ENCODE measurements at regions not wholly inside any gene's neighbourhood (a gene's known extent, or its start where the extent isn't known, plus 50 kb on each side); places are given as distances from the start of the nearest gene placed in this dataset.

DNA sequence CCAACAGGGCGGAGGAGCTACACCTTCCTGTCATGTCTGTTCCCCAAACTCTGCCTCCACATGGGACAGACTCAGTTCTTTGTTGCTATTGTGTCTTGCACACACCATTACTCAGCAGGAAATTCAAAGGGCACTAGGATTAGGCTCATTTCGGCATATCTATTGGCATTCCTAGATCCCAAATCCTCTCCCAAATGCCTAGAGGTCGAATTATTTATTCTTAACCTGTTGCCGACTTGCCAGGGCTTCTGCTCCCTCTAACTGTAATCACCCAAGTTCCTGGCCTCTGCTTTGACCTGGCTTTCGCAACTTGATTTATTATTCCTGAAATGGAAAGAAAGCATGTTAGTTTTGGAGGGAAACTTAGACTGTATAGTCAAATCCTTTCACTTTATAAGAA is 67.8 kb upstream of the ST6GAL2 start:
- no peak for DNase-seq (ENCODE audit: low spot score)
- H3K27me3 Mint-ChIP-seq (ENCODE audit: low read depth): no peaks in the 10 kb centered on the region
- no peak overlapping the region for H3K4me3 Mint-ChIP-seq (ENCODE audit: unreplicated experiment)
- peak overlapping the region; percentile 86 for H3K27ac Mint-ChIP-seq (ENCODE audit: unreplicated experiment)
- H3K36me3 Mint-ChIP-seq (ENCODE audit: low read depth): peaks cover 6% of the 10 kb centered on the region
- no peak for TF ChIP-seq CTCF (IDR thresholded peaks at IDR 0.05)
- H3K4me1 Mint-ChIP-seq (ENCODE audit: low read depth): peaks cover 66% of the 10 kb centered on the region
- peaks cover 28% of the 10 kb centered on the region for H3K9me3 Mint-ChIP-seq (ENCODE audit: low read depth)

- H3K27me3 Mint-ChIP-seq (ENCODE audit: low read depth): no peaks in the 10 kb centered on the region
- peaks cover 65% of the 10 kb centered on the region for H3K4me1 Mint-ChIP-seq (ENCODE audit: low read depth)
- DNase-seq (ENCODE audit: low spot score): no peak
- no peak overlapping the region for H3K4me3 Mint-ChIP-seq (ENCODE audit: unreplicated experiment)
- peaks cover 31% of the 10 kb centered on the region for H3K9me3 Mint-ChIP-seq (ENCODE audit: low read depth)
- peak overlapping the region; percentile 86 for H3K27ac Mint-ChIP-seq (ENCODE audit: unreplicated experiment)
- TF ChIP-seq CTCF (IDR thresholded peaks at IDR 0.05): no peak
- peaks cover 6% of the 10 kb centered on the region for H3K36me3 Mint-ChIP-seq (ENCODE audit: low read depth)
These were observed 68.3 kb upstream of the ST6GAL2 start for GRCh38 chr2:106954304-106954703.

DNA sequence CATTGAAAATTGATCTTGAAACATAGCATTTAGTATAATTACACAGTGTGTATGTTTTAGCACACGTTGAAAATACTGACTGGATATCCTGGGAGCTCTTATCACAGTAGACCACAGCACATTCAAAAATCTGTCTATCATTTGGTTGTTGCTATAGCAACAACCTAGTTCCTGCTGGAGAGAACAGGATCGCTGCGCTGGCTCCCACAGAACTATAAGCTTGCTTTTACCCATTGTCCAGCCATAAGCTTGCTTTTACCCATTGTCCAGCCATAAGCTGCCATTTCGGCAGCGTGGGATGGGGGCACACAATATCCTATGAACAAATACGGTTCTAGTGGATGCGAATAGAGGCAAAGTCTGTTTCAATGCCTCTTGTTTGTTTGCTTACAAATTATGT is 70.4 kb upstream of the ST6GAL2 start:
- no peak overlapping the region for H3K4me3 Mint-ChIP-seq (ENCODE audit: unreplicated experiment)
- no peak for DNase-seq (ENCODE audit: low spot score)
- H3K27ac Mint-ChIP-seq (ENCODE audit: unreplicated experiment): peak overlapping the region; percentile 97
- peaks cover 4% of the 10 kb centered on the region for H3K36me3 Mint-ChIP-seq (ENCODE audit: low read depth)
- peaks cover 83% of the 10 kb centered on the region for H3K4me1 Mint-ChIP-seq (ENCODE audit: low read depth)
- peaks cover 20% of the 10 kb centered on the region for H3K9me3 Mint-ChIP-seq (ENCODE audit: low read depth)
- TF ChIP-seq CTCF (IDR thresholded peaks at IDR 0.05): no peak
- H3K27me3 Mint-ChIP-seq (ENCODE audit: low read depth): no peaks in the 10 kb centered on the region

DNA sequence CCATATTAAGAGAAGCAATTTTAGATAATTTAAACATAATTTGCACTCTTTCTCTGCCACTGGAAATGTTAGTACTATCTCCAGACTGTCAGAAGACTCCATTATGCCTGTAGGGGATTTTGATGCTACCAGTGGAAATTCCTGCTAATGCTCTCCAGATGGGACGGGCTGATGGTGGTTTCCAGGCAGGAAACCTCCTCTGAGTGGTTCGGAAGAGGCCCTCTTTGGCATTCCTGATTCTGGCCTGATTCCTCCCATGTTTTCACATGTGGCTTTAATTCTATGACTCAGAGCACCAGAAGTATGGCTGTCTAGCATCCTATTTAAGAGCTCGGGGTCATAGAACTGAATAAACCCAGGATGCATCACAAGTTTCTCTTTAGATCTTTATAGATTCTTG is 70.9 kb upstream of the ST6GAL2 start:
- Mint-ChIP-seq H3K4me1 (ENCODE audit: low read depth) (peaks cover 88% of the 10 kb centered on the region), H3K27ac (ENCODE audit: unreplicated experiment) (peak overlapping the region; percentile 97), H3K9me3 (ENCODE audit: low read depth) (peaks cover 16% of the 10 kb centered on the region), H3K27me3 (ENCODE audit: low read depth) (no peaks in the 10 kb centered on the region), H3K36me3 (ENCODE audit: low read depth) (peaks cover 2% of the 10 kb centered on the region), H3K4me3 (ENCODE audit: unreplicated experiment) (peak overlapping the region; percentile 25)
- no peak for TF ChIP-seq CTCF (IDR thresholded peaks at IDR 0.05)
- DNase-seq (ENCODE audit: low spot score): no peak

DNA sequence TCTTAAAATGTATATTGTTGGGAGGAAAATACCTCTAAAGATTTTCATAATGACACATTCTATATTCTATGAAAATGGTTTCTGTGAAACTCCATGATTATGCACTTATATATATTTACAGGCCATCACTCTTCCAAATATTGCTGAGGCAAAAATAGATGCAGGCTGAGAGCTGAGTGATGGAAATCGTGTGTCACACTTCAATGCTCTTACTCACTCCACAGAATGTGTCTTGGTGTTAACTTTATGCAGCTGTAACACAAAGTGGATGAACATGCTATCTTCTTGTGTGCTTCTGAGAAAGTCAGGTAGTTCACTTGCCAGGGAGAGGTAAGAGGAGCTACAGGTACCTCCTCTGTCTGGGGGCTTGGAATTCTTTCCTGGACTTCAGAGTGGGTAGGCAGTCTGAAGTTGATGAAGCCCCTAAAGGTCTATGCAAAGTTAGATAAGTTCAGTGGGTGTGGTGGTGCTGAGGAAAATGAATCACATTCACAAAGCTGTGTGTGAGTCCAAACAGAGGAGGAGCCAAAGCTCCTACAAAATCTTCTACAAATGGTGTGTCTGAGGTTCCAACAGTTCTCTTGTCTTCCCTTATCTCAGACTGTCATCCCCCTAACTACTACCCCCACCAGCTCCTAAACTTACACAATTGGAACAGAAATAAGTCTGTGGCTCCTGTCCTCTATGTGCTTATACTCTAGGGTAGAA is 74.2 kb upstream of the ST6GAL2 start:
- peaks cover 83% of the 10 kb centered on the region for H3K4me1 Mint-ChIP-seq (ENCODE audit: low read depth)
- no peak for DNase-seq (ENCODE audit: low spot score)
- H3K36me3 Mint-ChIP-seq (ENCODE audit: low read depth): no peaks in the 10 kb centered on the region
- H3K4me3 Mint-ChIP-seq (ENCODE audit: unreplicated experiment): no peak overlapping the region
- H3K9me3 Mint-ChIP-seq (ENCODE audit: low read depth): peaks cover 6% of the 10 kb centered on the region
- no peaks in the 10 kb centered on the region for H3K27me3 Mint-ChIP-seq (ENCODE audit: low read depth)
- peak; percentile 45 for TF ChIP-seq CTCF (IDR thresholded peaks at IDR 0.05)
- peak overlapping the region; percentile 84 for H3K27ac Mint-ChIP-seq (ENCODE audit: unreplicated experiment)
